Uterus (tissue), 2 donors: ENCODE measurements at regions not wholly inside any gene's neighbourhood (a gene's known extent, or its start where the extent isn't known, plus 50 kb on each side); places are given as distances from the start of the nearest gene placed in this dataset.

ENCODE experiments used
- CTCF ChIP-seq, 4 experiments: fragments of 200-600 bp in 2 of 4; fragments of 450-650 bp in 2 of 4; sonication (generic) in 2 of 4; IDR thresholded peaks; one replicate each; pipeline ENCODE4 v1.5.1; 2016 to 2019; ENCODE audit warnings: antibody characterized with exemption in 4 of 4, mild to moderate bottlenecking in 2 of 4, moderate library complexity in 1 of 4
- POLR2A ChIP-seq, 2 donors: fragments of 450-650 bp; IDR thresholded peaks; one replicate each; pipeline ENCODE4 v1.6.1; 2016; ENCODE audit warnings: antibody characterized with exemption in 2 of 2, mild to moderate bottlenecking in 1 of 2, moderate library complexity in 1 of 2

GRCh38 chr22:49512487-49513165, 315.0 kb downstream of the BRD1 start:
- no peak for TF ChIP-seq POLR2A (IDR thresholded peaks at IDR 0.05)
- TF ChIP-seq CTCF (IDR thresholded peaks at IDR 0.05) = no peak
